ENCODE measurements at regions not wholly inside any gene's neighbourhood (a gene's known extent, or its start where the extent isn't known, plus 50 kb on each side); places are given as distances from the start of the nearest gene placed in this dataset.
A peak's percentile ranks its signal among the peaks of the same experiment; 100 is the strongest.

- BruUV-seq (replicated peaks) = no TSS peak
- intact Hi-C loops (cut with micrococcal nuclease; ENCODE audit: unreplicated experiment) (loop anchor here (5.0 kb wide), 1 partner anchor 227 kb away; no protein-coding TSS in a partner anchor), in situ Hi-C loops (cut with MboI) (no loop called here)
- Histone ChIP-seq H3K9ac (ENCODE audit: control insufficient read depth, insufficient read depth, low read length) (no peak overlapping the region), H3K79me2 (ENCODE audit: control insufficient read depth, insufficient read depth, low read length) (no peaks in the 10 kb centered on the region), H2AFZ (ENCODE audit: control insufficient read depth, low read depth, low read length) (no peak overlapping the region), H3K27ac (ENCODE audit: control insufficient read depth, insufficient read depth) (no peak overlapping the region), H3K4me3 (no peak overlapping the region), H3K4me1 (ENCODE audit: control insufficient read depth, insufficient read depth, low read length) (no peaks in the 10 kb centered on the region), H3K4me2 (ENCODE audit: control insufficient read depth, insufficient read depth) (no peak overlapping the region), H4K20me1 (ENCODE audit: control insufficient read depth, insufficient read depth) (no peaks in the 10 kb centered on the region), H3K9me3 (replicated peaks; ENCODE audit: control insufficient read depth, insufficient read depth, low read length) (no peaks in the 10 kb centered on the region), H3K27me3 (replicated peaks in 1 of 2; ENCODE audit: control insufficient read depth in 2 of 2, insufficient read depth in 2 of 2, low read length in 1 of 2) (no peaks in the 10 kb centered on the region), H3K36me3 (ENCODE audit: control insufficient read depth in 2 of 2, insufficient read depth in 2 of 2, low read length in 1 of 2) (no peaks in the 10 kb centered on the region)
- ChIA-PET RAD21 (ENCODE audit: unreplicated experiment) (interaction anchor here (1.0 kb wide), 1 partner anchor 179 kb away, joined by 3 read pairs; no protein-coding TSS in a partner anchor), CTCF (no interaction called here), POLR2A (no interaction called here), SMC1A (ENCODE audit: uncharacterized antibody, unreplicated experiment) (interaction anchor here (1.7 kb wide), 1 partner anchor 13 kb away, joined by 7 read pairs; no protein-coding TSS in a partner anchor)
- 45% methylated on average over 7 of the region's 7 CpGs for WGBS (ENCODE audit: insufficient coverage, insufficient replicate concordance, low lambda C conversion rate, missing lambda C conversion rate)
- DNase-seq (ENCODE audit: low read depth, low spot score) = no peak
- no peak for FAIRE-seq
- TF ChIP-seq SMAD1 (IDR thresholded peaks at IDR 0.05; ENCODE audit: low read depth, partially characterized antibody) (no peak), REST (IDR thresholded peaks at IDR 0.05; ENCODE audit: low read depth, low read length) (peak; percentile 84)
- ATAC-seq = peak; percentile 29; the same call in 2 of the 3 replicates
Measured at GRCh38 chr13:64925284-64925683, 2304.9 kb downstream of the PCDH9 start.

- Histone ChIP-seq H3K36me3 (ENCODE audit: control insufficient read depth in 2 of 2, insufficient read depth in 2 of 2, low read length in 1 of 2) (no peaks in the 10 kb centered on the region), H4K20me1 (ENCODE audit: control insufficient read depth, insufficient read depth) (no peaks in the 10 kb centered on the region), H3K4me1 (ENCODE audit: control insufficient read depth, insufficient read depth, low read length) (no peaks in the 10 kb centered on the region), H3K79me2 (ENCODE audit: control insufficient read depth, insufficient read depth, low read length) (no peaks in the 10 kb centered on the region), H3K27me3 (replicated peaks in 1 of 2; ENCODE audit: control insufficient read depth in 2 of 2, insufficient read depth in 2 of 2, low read length in 1 of 2) (no peaks in the 10 kb centered on the region), H3K9ac (ENCODE audit: control insufficient read depth, insufficient read depth, low read length) (no peak overlapping the region), H3K4me3 (no peak overlapping the region), H3K27ac (ENCODE audit: control insufficient read depth, insufficient read depth) (no peak overlapping the region), H3K4me2 (ENCODE audit: control insufficient read depth, insufficient read depth) (no peak overlapping the region), H3K9me3 (replicated peaks; ENCODE audit: control insufficient read depth, insufficient read depth, low read length) (no peaks in the 10 kb centered on the region), H2AFZ (ENCODE audit: control insufficient read depth, low read depth, low read length) (no peak overlapping the region)
- ChIA-PET POLR2A (no interaction called here), SMC1A (ENCODE audit: uncharacterized antibody, unreplicated experiment) (interaction anchor here (1.0 to 1.7 kb wide), 2 partner anchors 12 to 14 kb away, joined by 5 to 7 read pairs; no protein-coding TSS in a partner anchor), RAD21 (ENCODE audit: unreplicated experiment) (interaction anchor here (1.0 kb wide), 1 partner anchor 178 kb away, joined by 3 read pairs; no protein-coding TSS in a partner anchor), CTCF (no interaction called here)
- no peak for FAIRE-seq
- in situ Hi-C loops (cut with MboI) (no loop called here), intact Hi-C loops (cut with micrococcal nuclease; ENCODE audit: unreplicated experiment) (no loop called here)
- no peak for DNase-seq (ENCODE audit: low read depth, low spot score)
- WGBS (ENCODE audit: insufficient coverage, insufficient replicate concordance, low lambda C conversion rate, missing lambda C conversion rate) = 19% methylated on average over 6 of the region's 6 CpGs
- no peak for ATAC-seq
- BruUV-seq (replicated peaks) = no TSS peak
- TF ChIP-seq ZNF592 (IDR thresholded peaks at IDR 0.05) (no peak), RELB (IDR thresholded peaks at IDR 0.05; ENCODE audit: low read depth) (no peak), YY1 (IDR thresholded peaks at IDR 0.05; ENCODE audit: low read depth, low read length) (no peak), RELA (IDR thresholded peaks at IDR 0.05; ENCODE audit: borderline replicate concordance, partially characterized antibody) (no peak), RBBP5 (conservative IDR thresholded peaks at IDR 0.05) (no peak), CREB1 (IDR thresholded peaks at IDR 0.05; ENCODE audit: low read depth) (no peak), YBX1 (IDR thresholded peaks at IDR 0.05) (no peak)
Measured at GRCh38 chr13:64924401-64924800, 2305.7 kb downstream of the PCDH9 start.
